KOPT-K1 (cell line): ENCODE measurements at regions not wholly inside any gene's neighbourhood (a gene's known extent, or its start where the extent isn't known, plus 50 kb on each side); places are given as distances from the start of the nearest gene placed in this dataset.
"Not testable (repeated sequence)": the region's sequence is repeated elsewhere in the genome, so short reads cannot be mapped to it uniquely, and the experiment has no call there.

ENCODE experiments used
- H3K27ac ChIP-seq: fragments of 200-600 bp; sonication (generic); 2 replicates; pipeline ENCODE4 v1.5.1; 2016; ENCODE audit warnings: antibody characterized with exemption, mild to moderate bottlenecking, low read depth, low read length; ENCODE audit not compliant: poor library complexity, severe bottlenecking
- H3K36me3 ChIP-seq: fragments of 200-600 bp; sonication (generic); 2 replicates; pipeline ENCODE4 v1.5.1; 2017; ENCODE audit warnings: antibody characterized with exemption, mild to moderate bottlenecking, low read length, moderate library complexity; ENCODE audit not compliant: insufficient read depth
- H3K9me3 ChIP-seq: fragments of 200-600 bp; sonication (generic); 2 replicates; pipeline ENCODE4 v1.5.1; 2017; ENCODE audit warnings: antibody characterized with exemption, low read length, mild to moderate bottlenecking; ENCODE audit not compliant: insufficient read depth, poor library complexity, severe bottlenecking

DNA sequence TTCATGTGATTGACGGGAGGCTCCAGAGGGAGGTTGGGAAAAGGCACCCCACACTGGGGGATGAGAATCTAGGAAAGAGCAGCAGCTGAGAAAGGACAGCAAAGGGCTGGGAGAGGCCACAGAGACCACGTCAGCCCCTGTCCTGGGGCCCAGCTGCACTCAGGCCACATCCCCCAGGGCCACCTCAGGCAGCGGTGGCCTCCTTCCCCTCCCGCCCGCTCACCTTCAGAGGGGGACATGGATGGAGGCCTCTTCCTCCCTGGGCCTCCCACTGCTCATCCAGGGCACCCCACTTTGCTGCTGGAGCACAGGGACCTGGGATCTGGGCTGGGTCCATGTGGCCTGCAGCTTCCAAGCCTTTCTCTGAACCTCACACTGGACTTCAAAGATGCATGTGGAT is 199.8 kb upstream of the HDAC4 start:
- H3K9me3 ChIP-seq = peaks cover 16% of the 10 kb centered on the region
- H3K27ac ChIP-seq = peak overlapping the region; percentile 92
- no peaks in the 10 kb centered on the region for H3K36me3 ChIP-seq

GRCh38 chr2:239600001-239600593 is 199.3 kb upstream of the HDAC4 start:
- peak overlapping the region; percentile 92 for H3K27ac ChIP-seq
- no peaks in the 10 kb centered on the region for H3K36me3 ChIP-seq
- peaks cover 16% of the 10 kb centered on the region for H3K9me3 ChIP-seq

GRCh38 chr2:239599299-239599698 is 198.5 kb upstream of the HDAC4 start:
- H3K9me3 ChIP-seq = peaks cover 16% of the 10 kb centered on the region

GRCh38 chr2:239598732-239599090 is 197.9 kb upstream of the HDAC4 start:
- no peaks in the 10 kb centered on the region for H3K36me3 ChIP-seq
- H3K9me3 ChIP-seq = peaks cover 11% of the 10 kb centered on the region
- H3K27ac ChIP-seq = peak overlapping the region; percentile 92

More at GRCh38 chr2:239599299-239599698, 198.5 kb upstream of the HDAC4 start:
- no peaks in the 10 kb centered on the region for H3K36me3 ChIP-seq
- peak overlapping the region; percentile 92 for H3K27ac ChIP-seq

GRCh38 chr2:239598011-239598731 is 197.4 kb upstream of the HDAC4 start:
- H3K36me3 ChIP-seq = no peaks in the 10 kb centered on the region
- H3K9me3 ChIP-seq = peaks cover 9% of the 10 kb centered on the region
- H3K27ac ChIP-seq = no peak overlapping the region

GRCh38 chr2:239597216-239597615 is 196.4 kb upstream of the HDAC4 start:
- Histone ChIP-seq H3K9me3 (peaks cover 9% of the 10 kb centered on the region), H3K36me3 (no peaks in the 10 kb centered on the region), H3K27ac (no peak overlapping the region)

DNA sequence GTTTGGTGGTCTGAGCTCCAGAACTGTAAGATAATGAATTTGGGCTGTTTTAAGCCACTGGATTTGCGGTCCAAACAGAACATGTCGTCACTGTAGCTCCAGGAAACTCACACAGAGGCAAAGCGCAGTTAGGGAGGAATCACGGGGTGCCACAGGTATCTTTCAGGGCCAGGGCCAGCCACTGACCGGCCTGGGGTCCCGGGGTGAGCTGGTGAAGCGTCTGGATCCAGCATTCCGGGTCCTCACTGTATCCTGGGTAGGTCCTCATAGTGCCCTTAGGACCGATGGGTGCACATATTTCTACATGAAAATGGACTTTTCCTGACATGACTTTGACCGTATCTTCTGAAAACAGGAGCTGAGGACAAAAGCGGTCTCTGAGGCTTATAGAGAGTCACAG is 196.0 kb upstream of the HDAC4 start:
- Histone ChIP-seq H3K36me3 (no peaks in the 10 kb centered on the region), H3K9me3 (peaks cover 9% of the 10 kb centered on the region), H3K27ac (peak overlapping the region; percentile 35)

DNA sequence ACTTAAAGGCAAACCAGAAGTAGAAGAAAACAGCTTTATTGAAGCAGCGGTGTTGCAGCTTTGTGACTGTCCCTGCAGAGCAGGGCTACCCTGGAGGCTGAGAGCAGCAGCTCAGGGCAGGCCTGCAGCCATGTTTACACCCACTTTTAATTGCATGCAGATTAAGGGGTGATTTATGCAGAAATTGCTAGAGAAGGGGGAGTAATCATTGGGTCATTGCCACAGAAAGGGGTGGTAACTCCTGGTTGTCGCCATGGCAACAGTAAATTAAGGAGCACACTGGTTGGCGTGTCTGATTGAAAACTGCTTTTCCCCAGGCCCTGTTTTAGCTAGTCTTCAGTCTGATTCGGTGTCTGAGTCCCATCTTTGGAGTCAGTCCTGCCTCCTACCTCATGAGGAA is 195.4 kb upstream of the HDAC4 start:
- Histone ChIP-seq H3K27ac (peak overlapping the region; percentile 35), H3K9me3 (peaks cover 9% of the 10 kb centered on the region), H3K36me3 (no peaks in the 10 kb centered on the region)

GRCh38 chr2:239595726-239596125 is 194.9 kb upstream of the HDAC4 start:
- Histone ChIP-seq H3K9me3 (peaks cover 9% of the 10 kb centered on the region), H3K27ac (peak overlapping the region; percentile 35), H3K36me3 (no peaks in the 10 kb centered on the region)

DNA sequence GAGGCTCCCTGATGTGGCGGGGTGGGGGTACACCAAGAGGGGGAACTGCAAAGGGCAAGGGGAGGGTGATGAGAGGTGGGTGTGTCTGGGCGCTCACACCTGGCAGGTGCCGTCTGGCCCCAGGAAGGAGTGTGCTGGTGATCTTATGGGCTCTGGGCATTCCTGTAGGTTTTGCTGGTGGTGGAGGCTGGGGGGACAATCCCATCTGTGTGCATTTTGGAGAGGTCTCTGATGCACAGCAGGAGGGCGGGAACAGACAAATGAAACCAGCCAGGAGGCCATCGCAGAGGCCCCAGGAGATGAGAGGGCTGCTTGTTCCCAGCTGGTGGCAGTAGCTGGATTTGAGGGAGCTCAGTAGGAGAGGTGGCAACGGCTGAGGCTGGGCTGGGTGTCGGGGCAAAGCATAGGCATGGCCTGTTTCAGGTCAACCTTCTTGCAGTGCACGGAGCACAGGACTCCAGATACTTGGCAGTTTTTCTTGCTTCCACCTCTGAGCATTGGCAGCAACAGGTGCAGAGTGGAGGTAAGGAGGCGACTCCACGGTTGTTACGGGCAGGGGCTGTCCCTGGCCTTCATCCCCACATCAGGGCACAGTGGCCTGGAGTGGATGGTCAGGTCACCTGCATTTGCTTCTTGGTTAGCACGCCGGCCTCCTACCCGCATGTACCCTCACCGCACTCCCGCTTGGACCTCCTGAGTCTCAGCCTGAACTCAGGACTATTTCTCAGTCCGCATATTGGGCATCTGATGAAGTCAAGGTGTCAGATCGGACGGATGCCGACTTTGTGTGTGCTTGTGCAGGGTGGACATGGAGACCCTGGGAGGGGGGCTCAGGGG is 194.2 kb upstream of the HDAC4 start:
- Histone ChIP-seq H3K9me3 (peaks cover 9% of the 10 kb centered on the region), H3K27ac (no peak overlapping the region), H3K36me3 (no peaks in the 10 kb centered on the region)

- peaks cover 9% of the 10 kb centered on the region for H3K9me3 ChIP-seq
- no peak overlapping the region for H3K27ac ChIP-seq
- H3K36me3 ChIP-seq = no peaks in the 10 kb centered on the region
Measured at GRCh38 chr2:239594019-239594771, 193.4 kb upstream of the HDAC4 start.

- Histone ChIP-seq H3K36me3 (no peaks in the 10 kb centered on the region), H3K9me3 (peaks cover 9% of the 10 kb centered on the region), H3K27ac (no peak overlapping the region)
Measured at GRCh38 chr2:239593455-239593854, 192.6 kb upstream of the HDAC4 start.

- not testable (repeated sequence) for H3K27ac ChIP-seq
Measured at GRCh38 chr2:239592629-239593290, 191.9 kb upstream of the HDAC4 start.

More at GRCh38 chr2:239592629-239593290, 191.9 kb upstream of the HDAC4 start:
- not testable (repeated sequence) for H3K9me3 ChIP-seq, H3K36me3 ChIP-seq
